ENCODE measurements at regions not wholly inside any gene's neighbourhood (a gene's known extent, or its start where the extent isn't known, plus 50 kb on each side); places are given as distances from the start of the nearest gene placed in this dataset.

DNA sequence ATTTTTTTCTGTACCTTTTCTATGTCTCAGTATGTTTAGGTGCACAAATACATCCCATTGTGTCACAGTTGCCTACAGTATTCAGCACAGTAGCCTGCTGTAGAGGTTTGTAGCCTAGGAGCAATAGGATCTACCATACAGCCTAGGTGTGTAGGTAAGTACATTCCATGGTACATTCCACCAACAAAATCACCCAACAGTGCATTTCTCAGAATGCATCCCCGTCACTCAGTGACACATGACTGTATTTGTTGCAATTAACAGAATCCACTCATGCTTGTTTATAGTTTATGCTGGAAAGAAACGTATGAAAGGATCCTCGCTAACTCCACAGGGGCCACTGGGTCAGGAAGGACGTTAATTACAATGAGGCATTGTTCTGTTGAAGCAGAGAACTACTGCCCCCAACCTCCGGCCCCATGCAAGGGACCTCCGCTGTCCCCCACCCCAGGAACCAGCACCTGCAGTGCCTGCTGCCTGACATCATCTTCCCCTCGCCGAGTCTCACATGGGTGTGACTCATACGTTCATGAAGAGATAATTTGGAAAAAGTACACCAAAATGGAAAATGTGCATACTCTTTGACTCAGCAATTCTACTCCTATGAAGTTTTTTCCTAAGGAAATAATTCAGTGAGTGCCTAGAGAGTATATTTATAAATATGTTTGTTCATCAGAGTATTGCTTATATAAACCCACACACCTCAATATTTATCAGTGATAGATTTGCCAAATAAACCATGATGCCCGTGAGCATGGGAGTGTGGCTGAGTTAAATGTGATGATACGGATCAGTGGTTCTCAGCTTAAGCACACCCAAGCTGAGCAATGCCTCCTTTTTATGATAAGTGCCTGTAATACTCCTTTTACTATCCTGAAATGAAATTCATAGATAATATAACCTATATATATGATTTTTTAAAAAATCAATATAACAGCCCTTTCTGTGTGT lies 156.4 kb upstream of the ECI2 start (continued):
- no peak for TF ChIP-seq SMARCA5 (IDR thresholded peaks at IDR 0.05)
- TF ChIP-seq, protein P1, sequence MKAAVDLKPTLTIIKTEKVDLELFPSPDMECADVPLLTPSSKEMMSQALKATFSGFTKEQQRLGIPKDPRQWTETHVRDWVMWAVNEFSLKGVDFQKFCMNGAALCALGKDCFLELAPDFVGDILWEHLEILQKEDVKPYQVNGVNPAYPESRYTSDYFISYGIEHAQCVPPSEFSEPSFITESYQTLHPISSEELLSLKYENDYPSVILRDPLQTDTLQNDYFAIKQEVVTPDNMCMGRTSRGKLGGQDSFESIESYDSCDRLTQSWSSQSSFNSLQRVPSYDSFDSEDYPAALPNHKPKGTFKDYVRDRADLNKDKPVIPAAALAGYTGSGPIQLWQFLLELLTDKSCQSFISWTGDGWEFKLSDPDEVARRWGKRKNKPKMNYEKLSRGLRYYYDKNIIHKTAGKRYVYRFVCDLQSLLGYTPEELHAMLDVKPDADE (conservative IDR thresholded peaks at IDR 0.05; ENCODE audit: control insufficient read depth, low read depth, low read length): no peak
- TF ChIP-seq IRF2 (CRISPR knock-in tag; IDR thresholded peaks at IDR 0.05): no peak
- no peak for TF ChIP-seq RNF2 (IDR thresholded peaks at IDR 0.05)
- TF ChIP-seq SREBF1 (IDR thresholded peaks at IDR 0.05; ENCODE audit: borderline replicate concordance, low read depth, low read length): no peak
- no peak for TF ChIP-seq ZNF3 (CRISPR knock-in tag; IDR thresholded peaks at IDR 0.05)
- no peak for TF ChIP-seq MEF2A (IDR thresholded peaks at IDR 0.05; ENCODE audit: control insufficient read depth, low read depth, low read length)
- TF ChIP-seq, protein P2, sequence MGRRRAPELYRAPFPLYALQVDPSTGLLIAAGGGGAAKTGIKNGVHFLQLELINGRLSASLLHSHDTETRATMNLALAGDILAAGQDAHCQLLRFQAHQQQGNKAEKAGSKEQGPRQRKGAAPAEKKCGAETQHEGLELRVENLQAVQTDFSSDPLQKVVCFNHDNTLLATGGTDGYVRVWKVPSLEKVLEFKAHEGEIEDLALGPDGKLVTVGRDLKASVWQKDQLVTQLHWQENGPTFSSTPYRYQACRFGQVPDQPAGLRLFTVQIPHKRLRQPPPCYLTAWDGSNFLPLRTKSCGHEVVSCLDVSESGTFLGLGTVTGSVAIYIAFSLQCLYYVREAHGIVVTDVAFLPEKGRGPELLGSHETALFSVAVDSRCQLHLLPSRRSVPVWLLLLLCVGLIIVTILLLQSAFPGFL (CRISPR knock-in tag; IDR thresholded peaks at IDR 0.05): no peak
- TF ChIP-seq CBX2 (IDR thresholded peaks at IDR 0.05; ENCODE audit: insufficient read depth, low read length, poor library complexity, severe bottlenecking): no peak
- TF ChIP-seq HNRNPL (IDR thresholded peaks at IDR 0.05; ENCODE audit: low read depth, low read length): no peak
- TF ChIP-seq ZNF197 (CRISPR knock-in tag; IDR thresholded peaks at IDR 0.05; ENCODE audit: low read depth): no peak; the same call in 1 of the 2 replicates
- no peak for TF ChIP-seq GATAD2A (IDR thresholded peaks at IDR 0.05)
- TF ChIP-seq ATF7 (IDR thresholded peaks at IDR 0.05): peak; percentile 94
- no peak for TF ChIP-seq NFRKB (IDR thresholded peaks at IDR 0.05; ENCODE audit: low read depth)
- no peak for TF ChIP-seq ZSCAN32 (CRISPR knock-in tag; IDR thresholded peaks at IDR 0.05)
- TF ChIP-seq U2AF1 (optimal IDR thresholded peaks at IDR 0.05; ENCODE audit: low read depth, low read length): no peak
- TF ChIP-seq, protein P3, sequence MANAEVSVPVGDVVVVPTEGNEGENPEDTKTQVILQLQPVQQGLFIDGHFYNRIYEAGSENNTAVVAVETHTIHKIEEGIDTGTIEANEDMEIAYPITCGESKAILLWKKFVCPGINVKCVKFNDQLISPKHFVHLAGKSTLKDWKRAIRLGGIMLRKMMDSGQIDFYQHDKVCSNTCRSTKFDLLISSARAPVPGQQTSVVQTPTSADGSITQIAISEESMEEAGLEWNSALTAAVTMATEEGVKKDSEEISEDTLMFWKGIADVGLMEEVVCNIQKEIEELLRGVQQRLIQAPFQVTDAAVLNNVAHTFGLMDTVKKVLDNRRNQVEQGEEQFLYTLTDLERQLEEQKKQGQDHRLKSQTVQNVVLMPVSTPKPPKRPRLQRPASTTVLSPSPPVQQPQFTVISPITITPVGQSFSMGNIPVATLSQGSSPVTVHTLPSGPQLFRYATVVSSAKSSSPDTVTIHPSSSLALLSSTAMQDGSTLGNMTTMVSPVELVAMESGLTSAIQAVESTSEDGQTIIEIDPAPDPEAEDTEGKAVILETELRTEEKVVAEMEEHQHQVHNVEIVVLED (CRISPR knock-in tag; IDR thresholded peaks at IDR 0.05): no peak
- TF ChIP-seq ZNF23 (CRISPR knock-in tag; IDR thresholded peaks at IDR 0.05): no peak
- no peak for TF ChIP-seq POLR2H (tag; IDR thresholded peaks at IDR 0.05; ENCODE audit: low read depth)
- no peak for TF ChIP-seq ZNF217 (CRISPR knock-in tag; IDR thresholded peaks at IDR 0.05)
- TF ChIP-seq GATAD2B (IDR thresholded peaks at IDR 0.05; ENCODE audit: borderline replicate concordance): no peak; the same call in 1 of the 2 replicates
- TF ChIP-seq POU5F1 (IDR thresholded peaks at IDR 0.05; ENCODE audit: borderline replicate concordance, low read depth, low read length, partially characterized antibody): no peak
- TF ChIP-seq, protein P4, sequence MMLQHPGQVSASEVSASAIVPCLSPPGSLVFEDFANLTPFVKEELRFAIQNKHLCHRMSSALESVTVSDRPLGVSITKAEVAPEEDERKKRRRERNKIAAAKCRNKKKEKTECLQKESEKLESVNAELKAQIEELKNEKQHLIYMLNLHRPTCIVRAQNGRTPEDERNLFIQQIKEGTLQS (IDR thresholded peaks at IDR 0.05): peak; percentile 97
- TF ChIP-seq, protein P4 (CRISPR knock-in tag; conservative IDR thresholded peaks at IDR 0.05): peak; percentile 88; the same call in 1 of the 2 replicates

Measured in K562 (cell line).